ENCODE measurements at regions not wholly inside any gene's neighbourhood (a gene's known extent, or its start where the extent isn't known, plus 50 kb on each side); places are given as distances from the start of the nearest gene placed in this dataset.
"Not testable (repeated sequence)": the region's sequence is repeated elsewhere in the genome, so short reads cannot be mapped to it uniquely, and the experiment has no call there.

- intact Hi-C loops (cut with DNase I): no loop called here
- DNase-seq: no peak
- H3K9me3 ChIP-seq: no peaks in the 10 kb centered on the region
- no peaks in the 10 kb centered on the region for H3K27me3 ChIP-seq
- no peak overlapping the region for H3K27ac ChIP-seq
- no peaks in the 10 kb centered on the region for H3K36me3 ChIP-seq
- H3K4me3 ChIP-seq: no peak overlapping the region
- H3K4me1 ChIP-seq: no peaks in the 10 kb centered on the region
- no peak for TF ChIP-seq CTCF (IDR thresholded peaks at IDR 0.05)
- no peak for ATAC-seq
These were observed 71.2 kb upstream of the CARD11 start for GRCh38 chr7:3114917-3115316.

GRCh38 chr7:3117081-3117480 is 73.4 kb upstream of the CARD11 start:
- TF ChIP-seq CTCF (IDR thresholded peaks at IDR 0.05): no peak
- Histone ChIP-seq H3K27ac (no peak overlapping the region), H3K9me3 (no peaks in the 10 kb centered on the region), H3K36me3 (no peaks in the 10 kb centered on the region), H3K4me3 (no peak overlapping the region), H3K27me3 (no peaks in the 10 kb centered on the region), H3K4me1 (no peaks in the 10 kb centered on the region)
- ATAC-seq (peak; percentile 36), DNase-seq (no peak)
- intact Hi-C loops (cut with DNase I): no loop called here

GRCh38 chr7:3117488-3118231 is 74.0 kb upstream of the CARD11 start:
- no peak overlapping the region for H3K4me3 ChIP-seq
- intact Hi-C loops (cut with DNase I): no loop called here
- DNase-seq: no peak

GRCh38 chr7:3119352-3119927 is 75.8 kb upstream of the CARD11 start:
- DNase-seq; ATAC-seq; H3K36me3 ChIP-seq; H3K4me1 ChIP-seq; H3K27me3 ChIP-seq; H3K27ac ChIP-seq; H3K4me3 ChIP-seq; H3K9me3 ChIP-seq; intact Hi-C loops (cut with DNase I): not testable (repeated sequence)

More at GRCh38 chr7:3117488-3118231, 74.0 kb upstream of the CARD11 start:
- H3K27me3 ChIP-seq: no peaks in the 10 kb centered on the region
- ATAC-seq: no peak
- no peaks in the 10 kb centered on the region for H3K36me3 ChIP-seq
- no peak for TF ChIP-seq CTCF (IDR thresholded peaks at IDR 0.05)
- H3K4me1 ChIP-seq: no peaks in the 10 kb centered on the region
- no peaks in the 10 kb centered on the region for H3K9me3 ChIP-seq
- H3K27ac ChIP-seq: no peak overlapping the region

- no peak for DNase-seq
- H3K4me1 ChIP-seq: no peaks in the 10 kb centered on the region
- no peaks in the 10 kb centered on the region for H3K9me3 ChIP-seq
- intact Hi-C loops (cut with DNase I): no loop called here
- no peak overlapping the region for H3K27ac ChIP-seq
- no peak overlapping the region for H3K4me3 ChIP-seq
- H3K36me3 ChIP-seq: no peaks in the 10 kb centered on the region
- no peak for ATAC-seq
- H3K27me3 ChIP-seq: no peaks in the 10 kb centered on the region
- TF ChIP-seq CTCF (IDR thresholded peaks at IDR 0.05): no peak
These were observed 76.3 kb upstream of the CARD11 start for GRCh38 chr7:3119963-3120362.

- Histone ChIP-seq H3K36me3 (no peaks in the 10 kb centered on the region), H3K9me3 (no peaks in the 10 kb centered on the region), H3K27ac (no peak overlapping the region), H3K27me3 (no peaks in the 10 kb centered on the region), H3K4me1 (no peaks in the 10 kb centered on the region), H3K4me3 (no peak overlapping the region)
- intact Hi-C loops (cut with DNase I): no loop called here
- ATAC-seq: no peak
- no peak for TF ChIP-seq CTCF (IDR thresholded peaks at IDR 0.05)
- no peak for DNase-seq
These were observed 76.8 kb upstream of the CARD11 start for GRCh38 chr7:3120513-3120912.

Measured in upper lobe of right lung (tissue), 1 donor.